HG02885 (cell line): ENCODE measurements at regions not wholly inside any gene's neighbourhood (a gene's known extent, or its start where the extent isn't known, plus 50 kb on each side); places are given as distances from the start of the nearest gene placed in this dataset.
"Not testable (repeated sequence)": the region's sequence is repeated elsewhere in the genome, so short reads cannot be mapped to it uniquely, and the experiment has no call there.

Experiments used
- ATAC-seq: cut with Tn5 transposase; IDR thresholded peaks from one replicate; pipeline ENCODE4 v1.9.1; 2021; ENCODE audit warnings: mild to moderate bottlenecking; ENCODE audit not compliant: unreplicated experiment, poor library complexity

- ATAC-seq, result no peak
Measured at GRCh38 chr3:82224661-82225060, 463.2 kb upstream of the GBE1 start.

- no peak for ATAC-seq
Measured at GRCh38 chr3:82222401-82222800, 461.0 kb upstream of the GBE1 start.

GRCh38 chr3:82217571-82217970, 456.1 kb upstream of the GBE1 start:
- no peak for ATAC-seq

GRCh38 chr3:82208002-82208710, 446.7 kb upstream of the GBE1 start:
- ATAC-seq, result no peak

- ATAC-seq, result no peak
Measured at GRCh38 chr3:82202269-82202668, 440.8 kb upstream of the GBE1 start.

GRCh38 chr3:82201316-82201715, 439.9 kb upstream of the GBE1 start:
- ATAC-seq, result no peak

- ATAC-seq, result no peak
Measured at GRCh38 chr3:82198009-82198408, 436.6 kb upstream of the GBE1 start.

GRCh38 chr3:82196645-82197044, 435.2 kb upstream of the GBE1 start:
- no peak for ATAC-seq

- ATAC-seq, result no peak
Measured at GRCh38 chr3:82194870-82195269, 433.4 kb upstream of the GBE1 start.

- ATAC-seq, result no peak
Measured at GRCh38 chr3:82186017-82186416, 424.6 kb upstream of the GBE1 start.

- ATAC-seq, result no peak
Measured at GRCh38 chr3:82179291-82179690, 417.8 kb upstream of the GBE1 start.

- no peak for ATAC-seq
Measured at GRCh38 chr3:82178291-82178690, 416.8 kb upstream of the GBE1 start.

- no peak for ATAC-seq
Measured at GRCh38 chr3:82177774-82178173, 416.3 kb upstream of the GBE1 start.

GRCh38 chr3:82165266-82165665, 403.8 kb upstream of the GBE1 start:
- no peak for ATAC-seq

GRCh38 chr3:82163907-82164520, 402.6 kb upstream of the GBE1 start:
- peak; percentile 75 for ATAC-seq

GRCh38 chr3:82157952-82158351, 396.5 kb upstream of the GBE1 start:
- no peak for ATAC-seq

- ATAC-seq, result not testable (repeated sequence)
Measured at GRCh38 chr3:82153892-82154291, 392.4 kb upstream of the GBE1 start.

- no peak for ATAC-seq
Measured at GRCh38 chr3:82145742-82146141, 384.3 kb upstream of the GBE1 start.

- no peak for ATAC-seq
Measured at GRCh38 chr3:82144811-82145210, 383.4 kb upstream of the GBE1 start.

- no peak for ATAC-seq
Measured at GRCh38 chr3:82143661-82144412, 382.4 kb upstream of the GBE1 start.

GRCh38 chr3:82141592-82141991, 380.1 kb upstream of the GBE1 start:
- no peak for ATAC-seq
